HCT116 (cell line): ENCODE measurements at regions not wholly inside any gene's neighbourhood (a gene's known extent, or its start where the extent isn't known, plus 50 kb on each side); places are given as distances from the start of the nearest gene placed in this dataset.

Experiments
- EZH2 ChIP-seq: fragments of 200-600 bp; sonication (generic); IDR thresholded peaks from 2 replicates; pipeline ENCODE4 v1.6.1; 2017; ENCODE audit warnings: antibody characterized with exemption, mixed run types
- EZH2phosphoT487 ChIP-seq: fragments of 200-600 bp; IDR thresholded peaks from 2 replicates; pipeline ENCODE4 v1.6.1; 2018; ENCODE audit warnings: antibody characterized with exemption, borderline replicate concordance
- POLR2A ChIP-seq: IDR thresholded peaks from 2 replicates; pipeline ENCODE4 v1.7.0; 2011; ENCODE audit warnings: borderline replicate concordance; ENCODE audit not compliant: insufficient read depth, insufficient read length; ENCODE audit errors: extremely low read depth
- POLR2AphosphoS5 ChIP-seq: IDR thresholded peaks from 2 replicates; pipeline ENCODE4 v1.6.1; 2011; ENCODE audit warnings: mild to moderate bottlenecking, low read depth, low read length, moderate library complexity
- SIN3A ChIP-seq: IDR thresholded peaks from 2 replicates; pipeline ENCODE4 v1.6.1; 2012; ENCODE audit warnings: low read depth
- TF ChIP-seq, protein P1 (sequence below), 3 experiments: fragments of 200-600 bp in 1 of 3; sonication (generic) in 1 of 3; IDR thresholded peaks in 2 of 3; conservative IDR thresholded peaks in 1 of 3; 2 replicates each; pipeline ENCODE4 v1.5.1; 2012 to 2017; ENCODE audit warnings: low read depth in 2 of 3, low read length in 2 of 3, antibody characterized with exemption in 1 of 3, borderline replicate concordance in 1 of 3, control low read depth in 1 of 3, mild to moderate bottlenecking in 1 of 3, mixed read lengths in 1 of 3, mixed run types in 1 of 3, moderate library complexity in 1 of 3; ENCODE audit not compliant: insufficient read depth in 1 of 3
- TF ChIP-seq, protein P2 (sequence below): IDR thresholded peaks from 2 replicates; pipeline ENCODE4 v1.6.1; 2012

DNA sequence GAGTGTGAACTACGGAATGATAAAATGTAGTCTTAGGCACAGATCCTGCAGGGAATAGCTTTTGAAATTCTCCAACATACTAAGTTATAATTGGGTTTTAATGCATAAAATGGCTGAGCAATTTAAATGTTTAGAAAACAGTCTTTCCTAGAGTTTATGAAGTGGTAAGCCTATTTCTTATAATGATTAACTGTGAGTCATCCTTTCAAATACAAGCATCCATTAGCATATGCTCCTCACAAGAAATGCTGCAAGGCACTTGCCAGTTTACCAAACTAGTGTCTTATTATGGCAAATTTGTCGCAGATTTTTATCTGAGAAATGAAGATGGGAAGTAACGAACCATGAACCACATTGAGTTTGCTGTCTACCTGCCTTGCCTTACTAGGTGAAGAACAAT is 101.3 kb upstream of the ESRRG start:
- TF ChIP-seq SIN3A (no peak), EZH2phosphoT487 (no peak), POLR2AphosphoS5 (no peak), EZH2 (no peak), POLR2A (no peak)
- TF ChIP-seq, protein P1, sequence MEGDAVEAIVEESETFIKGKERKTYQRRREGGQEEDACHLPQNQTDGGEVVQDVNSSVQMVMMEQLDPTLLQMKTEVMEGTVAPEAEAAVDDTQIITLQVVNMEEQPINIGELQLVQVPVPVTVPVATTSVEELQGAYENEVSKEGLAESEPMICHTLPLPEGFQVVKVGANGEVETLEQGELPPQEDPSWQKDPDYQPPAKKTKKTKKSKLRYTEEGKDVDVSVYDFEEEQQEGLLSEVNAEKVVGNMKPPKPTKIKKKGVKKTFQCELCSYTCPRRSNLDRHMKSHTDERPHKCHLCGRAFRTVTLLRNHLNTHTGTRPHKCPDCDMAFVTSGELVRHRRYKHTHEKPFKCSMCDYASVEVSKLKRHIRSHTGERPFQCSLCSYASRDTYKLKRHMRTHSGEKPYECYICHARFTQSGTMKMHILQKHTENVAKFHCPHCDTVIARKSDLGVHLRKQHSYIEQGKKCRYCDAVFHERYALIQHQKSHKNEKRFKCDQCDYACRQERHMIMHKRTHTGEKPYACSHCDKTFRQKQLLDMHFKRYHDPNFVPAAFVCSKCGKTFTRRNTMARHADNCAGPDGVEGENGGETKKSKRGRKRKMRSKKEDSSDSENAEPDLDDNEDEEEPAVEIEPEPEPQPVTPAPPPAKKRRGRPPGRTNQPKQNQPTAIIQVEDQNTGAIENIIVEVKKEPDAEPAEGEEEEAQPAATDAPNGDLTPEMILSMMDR (IDR thresholded peaks at IDR 0.05 in 2 of 3, conservative IDR thresholded peaks at IDR 0.05 in 1 of 3; ENCODE audit: borderline replicate concordance in 1 of 3, insufficient read depth in 1 of 3, low read depth in 2 of 3, low read length in 2 of 3), result no peak
- TF ChIP-seq, protein P2, sequence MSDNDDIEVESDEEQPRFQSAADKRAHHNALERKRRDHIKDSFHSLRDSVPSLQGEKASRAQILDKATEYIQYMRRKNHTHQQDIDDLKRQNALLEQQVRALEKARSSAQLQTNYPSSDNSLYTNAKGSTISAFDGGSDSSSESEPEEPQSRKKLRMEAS, result no peak
